ENCODE measurements at regions not wholly inside any gene's neighbourhood (a gene's known extent, or its start where the extent isn't known, plus 50 kb on each side); places are given as distances from the start of the nearest gene placed in this dataset.

GRCh38 chr21:22941779-22942490 lies 1943.7 kb downstream of the NCAM2 start:
- DNase-seq, result no peak

GRCh38 chr21:22955559-22955958 lies 1957.3 kb downstream of the NCAM2 start:
- no peak for DNase-seq

- DNase-seq, result no peak
Measured at GRCh38 chr21:22961258-22961657, 1963.0 kb downstream of the NCAM2 start.

GRCh38 chr21:22965455-22966135 lies 1967.4 kb downstream of the NCAM2 start:
- no peak for DNase-seq

- DNase-seq, result no peak
Measured at GRCh38 chr21:22981819-22982218, 1983.6 kb downstream of the NCAM2 start.

GRCh38 chr21:22993144-22993543 lies 1994.9 kb downstream of the NCAM2 start:
- DNase-seq, result no peak

- no peak for DNase-seq
Measured at GRCh38 chr21:22993822-22994574, 1995.8 kb downstream of the NCAM2 start.

GRCh38 chr21:23003951-23004350 lies 2005.7 kb downstream of the NCAM2 start:
- no peak for DNase-seq

GRCh38 chr21:23008601-23009202 lies 2010.5 kb downstream of the NCAM2 start:
- no peak for DNase-seq

GRCh38 chr21:23009360-23009759 lies 2011.2 kb downstream of the NCAM2 start:
- no peak for DNase-seq

GRCh38 chr21:23014021-23014420 lies 2015.8 kb downstream of the NCAM2 start:
- DNase-seq, result no peak

GRCh38 chr21:23016617-23017016 lies 2018.4 kb downstream of the NCAM2 start:
- DNase-seq, result no peak

- DNase-seq, result no peak
Measured at GRCh38 chr21:23017989-23018388, 2019.8 kb downstream of the NCAM2 start.

GRCh38 chr21:23020969-23021368 lies 2022.8 kb downstream of the NCAM2 start:
- DNase-seq, result no peak

- no peak for DNase-seq
Measured at GRCh38 chr21:23021481-23021880, 2023.3 kb downstream of the NCAM2 start.

- DNase-seq, result no peak
Measured at GRCh38 chr21:23026878-23027277, 2028.7 kb downstream of the NCAM2 start.

- no peak for DNase-seq
Measured at GRCh38 chr21:23039846-23040245, 2041.6 kb downstream of the NCAM2 start.

GRCh38 chr21:23045955-23046354 lies 2047.7 kb downstream of the NCAM2 start:
- no peak for DNase-seq

- no peak for DNase-seq
Measured at GRCh38 chr21:23067672-23068071, 2069.5 kb downstream of the NCAM2 start.

- DNase-seq, result no peak
Measured at GRCh38 chr21:23083242-23083641, 2085.0 kb downstream of the NCAM2 start.

GRCh38 chr21:23093259-23093658 lies 2095.1 kb downstream of the NCAM2 start:
- no peak for DNase-seq

GRCh38 chr21:23099185-23099584 lies 2101.0 kb downstream of the NCAM2 start:
- DNase-seq, result no peak

- DNase-seq, result no peak
Measured at GRCh38 chr21:23101111-23101510, 2102.9 kb downstream of the NCAM2 start.

- DNase-seq, result no peak
Measured at GRCh38 chr21:23108533-23108932, 2110.3 kb downstream of the NCAM2 start.
